ENCODE measurements at regions not wholly inside any gene's neighbourhood (a gene's known extent, or its start where the extent isn't known, plus 50 kb on each side); places are given as distances from the start of the nearest gene placed in this dataset.

DNA sequence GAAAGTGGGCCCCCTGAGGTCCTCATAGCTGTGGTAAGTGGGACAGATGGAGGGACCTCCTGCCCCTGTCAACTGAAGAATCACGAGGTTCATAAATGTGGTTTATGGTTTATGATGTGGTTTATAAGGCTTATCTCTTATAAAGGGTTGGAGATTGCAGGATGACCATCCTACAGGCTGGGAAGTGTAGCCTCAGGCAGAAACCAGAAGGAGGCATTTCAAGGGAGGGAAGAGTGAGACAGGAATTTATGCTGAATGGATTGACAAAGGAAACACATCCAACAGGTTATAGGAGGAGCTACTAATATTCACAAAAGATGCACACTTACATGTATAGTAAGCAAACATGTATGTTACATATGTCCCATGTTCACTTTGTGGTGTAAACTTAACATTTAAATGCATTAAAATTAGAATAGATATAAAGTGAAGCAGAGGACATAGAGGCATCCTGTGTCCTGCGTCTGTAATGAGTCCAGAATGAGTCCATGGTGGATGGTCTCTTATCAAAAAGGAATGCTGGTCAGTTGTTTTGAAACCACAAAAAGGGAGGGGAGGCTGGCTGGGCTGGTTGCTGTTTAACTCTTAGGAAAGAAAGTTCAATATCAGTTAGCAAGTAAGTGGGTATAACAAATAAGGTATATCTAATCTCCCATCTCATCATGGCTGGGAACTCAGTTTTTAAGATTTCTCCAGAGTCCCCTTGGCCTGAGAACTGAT lies 149.0 kb upstream of the RMST start:
- DNase-seq, result no peak
- no peaks in the 10 kb centered on the region for H3K36me3 ChIP-seq (ENCODE audit: control insufficient read depth, insufficient read depth, low read length)
- no peak overlapping the region for H3K27ac ChIP-seq (ENCODE audit: low read length)
- H3K4me3 ChIP-seq (ENCODE audit: low read length), result no peak overlapping the region
- no peaks in the 10 kb centered on the region for H3K4me1 ChIP-seq (ENCODE audit: control insufficient read depth, insufficient read depth, low read length)
- WGBS (ENCODE audit: insufficient coverage, low lambda C conversion rate), result no CpG with 5 or more reads among the region's 2 CpGs
- H3K9me3 ChIP-seq (ENCODE audit: control insufficient read depth, low read depth, low read length), result no peaks in the 10 kb centered on the region
- no peaks in the 10 kb centered on the region for H3K27me3 ChIP-seq (ENCODE audit: control insufficient read depth, insufficient read depth, low read length)

GRCh38 chr12:97316321-97316720 lies 146.3 kb upstream of the RMST start:
- Histone ChIP-seq H3K27me3 (ENCODE audit: control insufficient read depth, insufficient read depth, low read length) (no peaks in the 10 kb centered on the region), H3K4me1 (ENCODE audit: control insufficient read depth, insufficient read depth, low read length) (no peaks in the 10 kb centered on the region), H3K9me3 (ENCODE audit: control insufficient read depth, low read depth, low read length) (no peaks in the 10 kb centered on the region), H3K36me3 (ENCODE audit: control insufficient read depth, insufficient read depth, low read length) (no peaks in the 10 kb centered on the region), H3K27ac (ENCODE audit: low read length) (no peak overlapping the region), H3K4me3 (ENCODE audit: low read length) (no peak overlapping the region)
- DNase-seq, result peak; percentile 40 to 71
- no CpG with 5 or more reads among the region's 2 CpGs for WGBS (ENCODE audit: insufficient coverage, low lambda C conversion rate)

DNA sequence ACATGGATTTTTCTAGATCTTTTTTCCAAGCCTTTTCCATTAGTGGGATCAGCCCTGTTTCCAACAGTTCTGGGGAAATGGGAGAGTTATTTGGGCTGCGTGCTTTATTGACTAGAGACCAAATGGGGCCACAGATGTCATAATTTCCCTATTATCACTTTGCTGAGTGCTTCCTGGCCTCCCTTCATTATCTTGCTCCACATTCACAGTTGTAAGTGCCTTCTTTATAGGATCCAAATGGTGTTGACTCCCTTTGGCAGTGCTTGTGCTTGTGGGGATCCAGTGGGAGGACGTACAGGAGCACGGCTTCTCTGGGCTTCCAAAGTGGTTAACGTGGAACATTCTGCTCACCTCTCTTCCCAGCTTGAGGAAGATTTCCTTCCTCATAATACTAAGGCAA lies 141.0 kb upstream of the RMST start:
- whole genome bisulfite sequencing (ENCODE audit: insufficient coverage, low lambda C conversion rate), result no CpG with 5 or more reads among the region's 4 CpGs
- DNase-seq, result no peak
- no peaks in the 10 kb centered on the region for H3K9me3 ChIP-seq (ENCODE audit: control insufficient read depth, low read depth, low read length)
- H3K4me3 ChIP-seq (ENCODE audit: low read length), result no peak overlapping the region
- H3K4me1 ChIP-seq (ENCODE audit: control insufficient read depth, insufficient read depth, low read length), result no peaks in the 10 kb centered on the region
- no peaks in the 10 kb centered on the region for H3K36me3 ChIP-seq (ENCODE audit: control insufficient read depth, insufficient read depth, low read length)
- peaks cover 5% of the 10 kb centered on the region for H3K27me3 ChIP-seq (ENCODE audit: control insufficient read depth, insufficient read depth, low read length)
- no peak overlapping the region for H3K27ac ChIP-seq (ENCODE audit: low read length)

GRCh38 chr12:97322388-97322787 lies 140.2 kb upstream of the RMST start:
- Histone ChIP-seq H3K27me3 (ENCODE audit: control insufficient read depth, insufficient read depth, low read length) (peaks cover 5% of the 10 kb centered on the region), H3K9me3 (ENCODE audit: control insufficient read depth, low read depth, low read length) (no peaks in the 10 kb centered on the region)
- WGBS (ENCODE audit: insufficient coverage, low lambda C conversion rate), result 100% methylated on average over 1 of the region's 4 CpGs

DNA sequence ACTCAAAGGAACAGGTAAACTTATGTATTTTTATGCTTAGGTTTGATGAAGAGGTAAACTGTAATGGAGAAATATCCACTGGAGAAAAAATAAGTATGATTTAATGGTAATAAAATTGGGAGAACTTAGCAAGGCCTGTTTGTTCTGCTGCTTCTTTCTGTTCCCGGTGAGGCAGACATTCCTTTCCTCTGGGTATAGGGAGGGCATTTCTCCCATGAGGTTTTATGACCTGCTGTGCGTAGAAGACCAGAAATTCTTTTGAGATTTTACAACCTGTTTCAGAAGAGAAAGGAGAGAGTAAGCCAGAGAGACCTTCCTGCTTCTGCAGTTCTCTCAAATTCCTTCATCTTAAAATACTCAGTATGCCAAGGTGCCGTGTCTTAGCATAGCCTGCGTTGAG lies 139.4 kb upstream of the RMST start:
- H3K9me3 ChIP-seq (ENCODE audit: control insufficient read depth, low read depth, low read length), result no peaks in the 10 kb centered on the region
- no peak overlapping the region for H3K4me3 ChIP-seq (ENCODE audit: low read length)
- no CpG with 5 or more reads among the region's 4 CpGs for WGBS (ENCODE audit: insufficient coverage, low lambda C conversion rate)
- no peaks in the 10 kb centered on the region for H3K36me3 ChIP-seq (ENCODE audit: control insufficient read depth, insufficient read depth, low read length)
- no peaks in the 10 kb centered on the region for H3K4me1 ChIP-seq (ENCODE audit: control insufficient read depth, insufficient read depth, low read length)
- H3K27ac ChIP-seq (ENCODE audit: low read length), result no peak overlapping the region
- DNase-seq, result no peak
- peaks cover 5% of the 10 kb centered on the region for H3K27me3 ChIP-seq (ENCODE audit: control insufficient read depth, insufficient read depth, low read length)

More at GRCh38 chr12:97322388-97322787, 140.2 kb upstream of the RMST start:
- Histone ChIP-seq H3K4me3 (ENCODE audit: low read length) (no peak overlapping the region), H3K36me3 (ENCODE audit: control insufficient read depth, insufficient read depth, low read length) (no peaks in the 10 kb centered on the region), H3K27ac (ENCODE audit: low read length) (no peak overlapping the region), H3K4me1 (ENCODE audit: control insufficient read depth, insufficient read depth, low read length) (no peaks in the 10 kb centered on the region)
- DNase-seq, result no peak

DNA sequence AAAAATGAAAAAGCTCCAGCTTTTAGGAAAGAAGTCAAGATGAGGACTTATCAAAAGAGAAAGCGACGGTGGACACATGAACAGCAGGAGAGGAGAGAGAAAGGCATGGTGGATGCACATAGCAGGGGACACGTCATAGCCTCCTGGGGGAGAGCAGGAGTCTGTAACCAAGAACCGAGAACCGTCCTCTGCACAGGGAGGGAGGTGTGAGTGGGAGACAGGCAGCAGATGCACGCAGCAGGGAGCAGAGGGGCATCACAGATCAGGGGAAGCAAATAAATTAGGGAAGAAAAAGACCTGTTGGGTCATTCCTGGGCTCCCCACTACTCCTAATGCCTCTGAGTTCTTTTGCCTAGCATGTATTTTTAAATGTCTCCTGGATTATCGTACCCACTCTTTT lies 138.1 kb upstream of the RMST start:
- H3K27me3 ChIP-seq (ENCODE audit: control insufficient read depth, insufficient read depth, low read length), result peaks cover 5% of the 10 kb centered on the region
- no peaks in the 10 kb centered on the region for H3K36me3 ChIP-seq (ENCODE audit: control insufficient read depth, insufficient read depth, low read length)
- DNase-seq, result no peak
- 81% methylated on average over 2 of the region's 7 CpGs for WGBS (ENCODE audit: insufficient coverage, low lambda C conversion rate)
- no peak overlapping the region for H3K27ac ChIP-seq (ENCODE audit: low read length)
- no peak overlapping the region for H3K4me3 ChIP-seq (ENCODE audit: low read length)
- H3K9me3 ChIP-seq (ENCODE audit: control insufficient read depth, low read depth, low read length), result no peaks in the 10 kb centered on the region
- H3K4me1 ChIP-seq (ENCODE audit: control insufficient read depth, insufficient read depth, low read length), result no peaks in the 10 kb centered on the region

- Histone ChIP-seq H3K27me3 (ENCODE audit: control insufficient read depth, insufficient read depth, low read length) (no peaks in the 10 kb centered on the region), H3K36me3 (ENCODE audit: control insufficient read depth, insufficient read depth, low read length) (no peaks in the 10 kb centered on the region), H3K4me1 (ENCODE audit: control insufficient read depth, insufficient read depth, low read length) (no peaks in the 10 kb centered on the region), H3K4me3 (ENCODE audit: low read length) (no peak overlapping the region), H3K27ac (ENCODE audit: low read length) (no peak overlapping the region), H3K9me3 (ENCODE audit: control insufficient read depth, low read depth, low read length) (no peaks in the 10 kb centered on the region)
- WGBS (ENCODE audit: insufficient coverage, low lambda C conversion rate), result 50% methylated on average over 1 of the region's 4 CpGs
- DNase-seq, result no peak
Measured at GRCh38 chr12:97335115-97335514, 127.5 kb upstream of the RMST start.

DNA sequence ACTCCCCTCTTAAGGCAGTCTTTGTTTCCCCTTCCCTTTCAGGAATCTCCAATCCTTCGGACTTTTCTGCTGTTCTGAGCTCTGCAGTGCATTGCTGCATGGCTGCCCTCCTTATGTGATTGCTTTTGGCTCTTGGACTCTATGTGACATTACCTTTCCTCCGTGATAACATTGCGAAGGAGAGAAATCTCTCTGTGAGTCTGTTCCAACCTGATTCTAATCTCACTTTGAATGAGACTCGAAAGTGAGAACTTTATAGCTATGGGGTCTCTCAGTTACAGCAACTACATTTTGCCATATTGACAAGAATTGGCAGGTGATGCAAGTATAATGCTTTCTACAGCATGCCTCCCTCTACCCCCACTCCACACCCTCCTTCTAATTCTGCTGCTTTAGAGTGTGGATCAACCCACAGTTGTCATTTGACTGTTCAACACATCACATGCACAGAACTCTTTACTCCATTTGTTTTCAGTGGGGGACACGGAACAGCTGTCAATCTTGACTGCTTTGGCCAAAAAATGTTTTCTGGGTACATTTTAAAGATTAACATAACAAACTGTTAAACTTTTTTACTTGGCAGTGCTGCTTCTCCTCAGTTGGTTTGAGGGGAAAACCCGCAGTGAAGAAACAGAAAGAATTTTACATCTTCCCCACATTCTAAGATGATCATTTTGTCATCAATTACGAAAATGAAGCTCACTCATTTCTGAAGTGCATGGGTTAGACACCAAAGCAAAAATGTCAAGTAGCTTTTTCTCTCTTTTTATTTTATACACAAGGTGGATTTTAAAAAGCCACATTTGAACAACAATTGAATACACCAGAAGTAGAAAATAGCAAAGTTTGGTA lies 125.5 kb upstream of the RMST start:
- H3K4me1 ChIP-seq (ENCODE audit: control insufficient read depth, insufficient read depth, low read length), result no peaks in the 10 kb centered on the region
- H3K27ac ChIP-seq (ENCODE audit: low read length), result no peak overlapping the region
- WGBS (ENCODE audit: insufficient coverage, low lambda C conversion rate), result no CpG with 5 or more reads among the region's 7 CpGs
- H3K9me3 ChIP-seq (ENCODE audit: control insufficient read depth, low read depth, low read length), result no peaks in the 10 kb centered on the region
- H3K36me3 ChIP-seq (ENCODE audit: control insufficient read depth, insufficient read depth, low read length), result no peaks in the 10 kb centered on the region
- H3K4me3 ChIP-seq (ENCODE audit: low read length), result no peak overlapping the region
- no peak for DNase-seq
- H3K27me3 ChIP-seq (ENCODE audit: control insufficient read depth, insufficient read depth, low read length), result no peaks in the 10 kb centered on the region

DNA sequence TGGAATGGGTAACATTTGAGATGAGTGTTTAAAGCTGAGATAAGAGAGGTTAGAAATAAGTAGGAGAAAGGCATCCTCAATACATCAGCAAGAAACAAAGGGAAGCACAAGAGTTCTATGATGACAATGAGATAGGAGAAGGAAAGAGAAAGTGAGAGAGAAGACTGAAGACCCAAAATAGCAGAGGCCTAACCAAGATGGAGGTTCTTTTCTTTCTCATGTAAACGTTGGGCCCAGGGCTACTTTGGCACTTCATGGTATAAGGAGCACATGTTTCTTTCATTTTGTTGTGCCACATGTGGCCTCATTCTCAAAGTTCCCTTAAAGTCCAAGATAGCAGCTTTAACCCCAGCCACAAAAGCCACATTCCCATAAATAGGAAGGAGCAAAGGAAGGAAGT lies 120.5 kb upstream of the RMST start:
- no peak for DNase-seq
- no peak overlapping the region for H3K4me3 ChIP-seq (ENCODE audit: low read length)
- 75% methylated on average over 1 of the region's 1 CpG for WGBS (ENCODE audit: insufficient coverage, low lambda C conversion rate)
- H3K36me3 ChIP-seq (ENCODE audit: control insufficient read depth, insufficient read depth, low read length), result no peaks in the 10 kb centered on the region
- H3K27ac ChIP-seq (ENCODE audit: low read length), result no peak overlapping the region
- no peaks in the 10 kb centered on the region for H3K9me3 ChIP-seq (ENCODE audit: control insufficient read depth, low read depth, low read length)
- H3K27me3 ChIP-seq (ENCODE audit: control insufficient read depth, insufficient read depth, low read length), result no peaks in the 10 kb centered on the region
- H3K4me1 ChIP-seq (ENCODE audit: control insufficient read depth, insufficient read depth, low read length), result no peaks in the 10 kb centered on the region

- H3K4me1 ChIP-seq (ENCODE audit: control insufficient read depth, insufficient read depth, low read length), result no peaks in the 10 kb centered on the region
- H3K36me3 ChIP-seq (ENCODE audit: control insufficient read depth, insufficient read depth, low read length), result no peaks in the 10 kb centered on the region
- WGBS (ENCODE audit: insufficient coverage, low lambda C conversion rate), result 57% methylated on average over 2 of the region's 5 CpGs
- no peak overlapping the region for H3K27ac ChIP-seq (ENCODE audit: low read length)
- no peak for DNase-seq
- H3K9me3 ChIP-seq (ENCODE audit: control insufficient read depth, low read depth, low read length), result no peaks in the 10 kb centered on the region
- no peaks in the 10 kb centered on the region for H3K27me3 ChIP-seq (ENCODE audit: control insufficient read depth, insufficient read depth, low read length)
- no peak overlapping the region for H3K4me3 ChIP-seq (ENCODE audit: low read length)
Measured at GRCh38 chr12:97347956-97348355, 114.6 kb upstream of the RMST start.

All from large intestine (tissue), 3 donors.